ENCODE measurements at regions not wholly inside any gene's neighbourhood (a gene's known extent, or its start where the extent isn't known, plus 50 kb on each side); places are given as distances from the start of the nearest gene placed in this dataset.
"Not testable (repeated sequence)": the region's sequence is repeated elsewhere in the genome, so short reads cannot be mapped to it uniquely, and the experiment has no call there.

DNA sequence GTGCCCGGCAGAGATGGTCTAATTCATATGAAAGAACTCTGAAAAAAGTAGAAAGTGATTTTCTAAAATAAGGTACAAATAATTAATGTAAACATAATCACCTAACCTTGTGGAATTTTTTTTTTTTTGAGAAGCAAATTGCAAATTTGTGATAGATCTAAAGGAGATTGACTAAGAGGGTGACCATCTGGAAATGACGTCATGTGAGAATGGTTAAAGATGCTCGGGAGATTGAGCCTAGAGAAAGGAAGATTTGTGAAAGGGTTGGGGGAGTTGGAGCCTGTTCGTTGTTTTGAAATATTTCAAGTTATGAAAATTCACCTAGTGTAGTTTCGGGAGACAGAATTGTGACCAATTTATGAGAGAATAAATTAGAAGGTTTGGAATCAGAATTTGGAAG is 115.7 kb upstream of the ANK2 start:
- FAIRE-seq, result no peak
- DNase-seq (ENCODE audit: extremely low spot score, insufficient read length, low read depth), result no peak

GRCh38 chr4:112938461-112939058 is 110.9 kb upstream of the ANK2 start:
- DNase-seq (ENCODE audit: extremely low spot score, insufficient read length, low read depth), result peak; percentile 5

DNA sequence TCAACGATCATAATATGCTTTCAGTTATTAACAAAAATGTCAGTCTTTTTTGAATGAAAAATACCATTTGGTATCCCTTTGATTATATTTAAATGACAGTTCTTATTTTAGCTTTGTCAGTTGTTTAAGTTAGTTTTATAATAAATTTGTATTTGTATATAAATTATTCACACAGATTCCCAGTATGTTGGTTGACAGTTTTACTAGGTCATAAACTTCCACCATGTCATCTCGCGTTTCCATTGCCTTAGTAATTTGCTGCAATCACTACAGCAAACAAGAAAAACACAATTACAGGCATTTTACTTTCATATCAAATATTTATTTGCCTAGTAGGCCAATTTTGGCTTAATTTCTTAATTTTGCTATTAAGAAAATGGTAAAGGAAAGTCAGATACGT is 109.6 kb upstream of the ANK2 start:
- FAIRE-seq (no peak), DNase-seq (ENCODE audit: extremely low spot score, insufficient read length, low read depth) (no peak)

More at GRCh38 chr4:112938461-112939058, 110.9 kb upstream of the ANK2 start:
- FAIRE-seq, result peak; percentile 78

- FAIRE-seq (no peak), DNase-seq (ENCODE audit: extremely low spot score, insufficient read length, low read depth) (no peak)
Observed at GRCh38 chr4:112940336-112940735, 109.1 kb upstream of the ANK2 start.

- no peak for DNase-seq (ENCODE audit: extremely low spot score, insufficient read length, low read depth)
- no peak for FAIRE-seq
Observed at GRCh38 chr4:112942077-112942476, 107.4 kb upstream of the ANK2 start.

DNA sequence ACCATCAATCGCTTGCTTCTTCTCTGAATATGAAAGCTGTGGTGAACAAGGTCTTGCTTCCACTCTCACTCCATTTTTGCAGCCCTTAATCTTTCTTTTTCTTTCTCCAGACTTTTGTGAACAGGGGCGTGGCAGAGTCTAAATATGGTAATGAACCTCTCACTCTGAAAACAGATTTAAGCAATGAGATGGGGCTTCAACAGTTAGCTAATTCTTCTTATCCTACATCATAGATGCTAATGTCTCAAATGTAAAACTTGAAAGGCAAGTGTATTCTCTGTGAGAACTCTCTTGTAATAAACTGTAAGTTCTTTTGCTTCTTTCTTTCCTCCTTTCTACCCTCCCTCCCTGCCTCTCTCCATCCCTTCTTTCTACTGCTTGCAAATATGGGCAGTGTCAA is 106.5 kb upstream of the ANK2 start:
- DNase-seq (ENCODE audit: extremely low spot score, insufficient read length, low read depth), result no peak
- no peak for FAIRE-seq

GRCh38 chr4:112944006-112944405 is 105.4 kb upstream of the ANK2 start:
- FAIRE-seq, result no peak
- DNase-seq (ENCODE audit: extremely low spot score, insufficient read length, low read depth), result no peak

GRCh38 chr4:112946127-112946526 is 103.3 kb upstream of the ANK2 start:
- no peak for FAIRE-seq
- DNase-seq (ENCODE audit: extremely low spot score, insufficient read length, low read depth), result no peak

DNA sequence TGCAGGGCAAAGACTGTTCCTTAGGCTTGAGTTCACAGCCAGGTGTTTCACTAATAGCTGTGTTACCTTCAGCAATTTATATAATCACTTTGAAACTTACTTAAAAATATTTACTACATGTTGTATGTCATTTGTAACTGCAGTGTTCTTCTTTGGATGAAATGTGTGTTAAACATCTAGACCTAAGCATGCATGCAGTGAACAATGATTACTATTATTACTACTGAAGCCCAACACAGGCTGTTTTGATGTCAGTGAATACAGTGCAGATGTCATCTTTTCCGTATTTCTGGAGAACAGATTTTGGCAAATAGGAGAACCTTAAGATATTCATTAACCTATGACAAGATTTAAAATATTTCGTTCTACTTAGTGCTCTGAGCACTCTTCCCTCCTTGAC is 101.8 kb upstream of the ANK2 start:
- DNase-seq (ENCODE audit: extremely low spot score, insufficient read length, low read depth) (no peak), FAIRE-seq (no peak)

DNA sequence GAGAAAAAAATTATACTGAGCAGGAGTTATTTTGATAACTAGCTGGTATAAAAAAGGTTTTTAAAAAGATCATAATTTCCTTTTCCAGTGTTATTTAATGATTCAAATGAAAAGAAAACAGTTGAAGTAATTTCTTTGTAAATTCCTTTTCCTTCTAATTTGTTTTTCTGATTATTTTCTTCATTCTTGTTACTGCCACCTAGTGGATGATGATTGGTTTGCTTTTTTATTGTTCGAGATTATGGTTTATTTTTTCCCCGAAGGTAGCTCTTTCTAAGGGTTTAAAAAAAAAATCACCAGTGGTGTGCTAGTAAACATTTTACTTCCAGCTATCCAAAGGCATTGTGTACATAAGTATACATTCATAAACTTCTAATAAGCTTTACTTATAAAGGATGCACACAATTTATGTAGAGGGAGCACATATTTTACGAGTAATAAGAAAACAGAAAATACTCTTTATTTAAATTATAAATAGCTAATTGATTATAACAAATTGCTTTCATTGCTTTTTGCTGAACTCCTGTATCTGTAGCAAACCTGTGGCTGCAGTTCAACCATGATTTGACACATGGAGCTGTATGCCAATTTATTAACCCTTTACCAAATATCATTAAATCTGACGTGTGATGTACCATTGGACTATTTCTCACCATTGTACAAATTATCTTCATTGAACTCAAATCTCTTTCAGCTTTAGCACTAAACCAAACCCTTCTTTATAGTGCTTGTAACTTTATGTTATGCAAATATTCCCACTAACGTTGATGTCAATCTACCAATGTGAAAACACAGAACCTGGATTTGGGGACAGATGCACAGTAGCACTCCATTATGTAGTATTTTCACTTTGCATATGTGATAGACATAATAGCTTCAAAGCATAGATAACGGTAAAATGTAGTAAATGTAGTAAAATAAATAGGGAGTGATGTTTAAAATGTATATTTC is 97.8 kb upstream of the ANK2 start:
- no peak for DNase-seq (ENCODE audit: extremely low spot score, insufficient read length, low read depth)
- FAIRE-seq, result peak; percentile 53

DNA sequence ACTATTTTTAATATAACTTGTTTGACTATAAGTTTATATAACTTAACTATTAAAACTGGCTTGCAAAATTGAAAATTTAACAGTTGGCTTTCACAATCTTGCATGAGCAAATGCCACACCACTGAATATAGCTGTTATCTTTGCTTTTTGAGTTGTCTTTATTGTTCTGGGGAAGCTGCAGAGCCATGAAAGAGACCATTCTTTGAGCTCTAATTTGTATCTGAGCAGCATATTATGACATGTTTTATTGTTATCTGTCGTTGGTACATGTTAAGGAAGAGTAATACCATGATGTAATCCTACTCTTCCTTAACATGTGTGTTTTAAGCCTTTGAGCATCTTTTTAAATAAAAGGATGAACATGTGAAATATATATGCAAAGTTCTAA is 97.1 kb upstream of the ANK2 start:
- FAIRE-seq (no peak), DNase-seq (ENCODE audit: extremely low spot score, insufficient read length, low read depth) (no peak)

DNA sequence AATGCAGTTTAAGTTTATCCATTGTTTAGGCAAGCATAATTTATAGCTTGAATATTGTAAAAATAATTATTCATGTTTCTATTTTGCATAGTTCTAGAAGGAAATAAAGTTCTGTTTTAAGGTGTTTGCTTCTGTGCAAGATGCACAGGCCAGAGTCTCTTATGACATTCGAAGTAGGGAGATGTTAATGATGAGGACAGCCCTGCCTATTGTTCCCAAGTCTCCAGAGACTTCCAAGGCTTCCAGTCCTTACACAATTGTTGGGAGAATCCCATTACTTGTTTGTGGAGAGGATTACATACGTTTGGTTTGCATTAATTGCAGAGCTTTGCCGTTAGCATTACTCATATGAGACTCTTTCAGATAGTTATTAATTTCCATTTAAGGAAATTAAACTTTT is 96.2 kb upstream of the ANK2 start:
- DNase-seq (ENCODE audit: extremely low spot score, insufficient read length, low read depth) (no peak), FAIRE-seq (no peak)

GRCh38 chr4:112954286-112954685 is 95.2 kb upstream of the ANK2 start:
- DNase-seq (ENCODE audit: extremely low spot score, insufficient read length, low read depth) (no peak), FAIRE-seq (no peak)

DNA sequence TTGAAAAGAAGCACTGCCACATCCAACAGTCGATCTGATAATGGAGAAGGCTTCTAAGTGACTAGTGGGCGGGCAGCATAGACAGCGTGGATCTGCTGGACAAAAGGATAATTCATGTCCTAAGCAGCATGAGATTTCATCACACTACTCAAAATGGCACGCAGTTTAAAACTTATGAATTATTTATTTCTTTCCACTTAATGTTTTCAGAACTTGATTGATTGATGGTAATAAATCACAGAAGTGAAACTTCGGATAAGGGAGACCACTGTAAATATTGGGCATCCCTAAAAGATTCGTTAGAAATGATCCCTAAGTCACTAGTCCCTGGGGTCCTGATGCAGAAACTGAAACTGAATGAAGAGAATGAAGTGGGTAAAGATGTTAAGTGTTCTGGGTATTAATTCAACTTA is 93.0 kb upstream of the ANK2 start:
- no peak for DNase-seq (ENCODE audit: extremely low spot score, insufficient read length, low read depth)
- no peak for FAIRE-seq

GRCh38 chr4:112957764-112958163 is 91.7 kb upstream of the ANK2 start:
- FAIRE-seq; DNase-seq (ENCODE audit: extremely low spot score, insufficient read length, low read depth): not testable (repeated sequence)

DNA sequence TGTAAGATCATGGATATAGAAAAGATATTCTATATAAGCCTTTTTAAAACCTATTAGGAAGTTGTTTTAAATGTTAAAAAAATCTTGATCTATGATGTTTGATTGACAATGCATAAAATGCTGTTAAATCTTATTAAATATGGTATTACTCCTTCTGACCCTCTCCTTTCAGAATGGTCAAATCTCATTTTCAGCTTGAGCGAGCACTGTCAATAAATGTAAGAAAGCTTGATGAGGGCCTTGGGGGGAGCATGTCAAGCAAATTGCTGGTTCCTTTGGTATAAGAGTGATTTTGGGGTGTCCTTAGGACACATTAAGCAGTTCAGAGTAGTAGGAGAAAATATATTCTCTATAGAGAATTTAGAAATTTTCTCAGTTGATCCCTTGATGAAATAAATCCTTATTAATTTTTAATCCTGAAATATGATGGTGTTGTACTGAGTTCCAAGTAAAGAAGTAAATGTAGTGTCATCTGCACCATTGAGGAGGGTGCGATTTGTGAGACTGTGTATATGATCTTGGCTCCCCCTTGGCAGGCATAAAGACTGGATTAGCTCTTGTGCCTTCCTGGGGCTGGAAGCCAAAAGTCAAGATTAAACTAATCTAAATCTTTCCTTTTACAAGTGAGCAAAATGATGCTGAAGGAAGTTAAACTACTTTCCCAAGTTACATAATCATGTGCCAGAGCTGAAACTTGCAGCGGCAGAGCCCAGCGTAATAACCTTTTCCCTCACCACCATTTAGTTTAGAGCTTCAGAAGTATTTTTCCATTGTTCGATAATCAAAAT is 82.6 kb upstream of the ANK2 start:
- DNase-seq (ENCODE audit: extremely low spot score, insufficient read length, low read depth) (no peak), FAIRE-seq (no peak)

DNA sequence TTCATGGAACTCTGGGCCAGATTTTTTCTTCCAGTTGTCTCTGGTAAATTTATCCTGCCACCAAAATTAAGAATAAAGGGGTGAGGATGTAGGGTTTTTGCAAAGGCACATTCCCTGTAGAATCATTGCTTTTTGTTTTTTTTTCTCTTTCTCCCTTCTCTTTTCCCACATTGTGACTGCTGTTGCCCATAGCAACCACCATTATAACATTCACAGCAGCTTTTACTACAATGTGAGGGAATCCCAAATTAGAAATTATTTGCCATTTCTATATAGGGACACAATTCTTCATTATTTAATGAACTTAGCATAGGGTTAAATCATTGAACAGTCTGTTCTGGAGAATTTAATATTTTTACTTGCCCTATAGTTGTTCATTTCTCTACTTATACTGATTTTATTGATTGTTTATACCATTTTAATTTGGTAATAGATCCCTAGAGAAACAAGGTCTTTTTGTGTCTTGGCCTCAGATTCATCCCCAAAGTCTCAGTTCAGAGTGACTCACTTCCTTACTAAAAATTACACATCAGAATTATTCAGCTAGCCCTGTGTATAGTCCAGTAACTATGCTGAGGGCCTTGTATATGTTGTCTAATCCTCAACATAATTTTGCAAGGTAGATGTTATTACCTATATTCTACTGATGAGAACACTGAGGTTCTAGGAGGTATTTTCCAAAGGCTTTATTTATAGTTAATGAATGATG is 80.8 kb upstream of the ANK2 start:
- no peak for FAIRE-seq
- no peak for DNase-seq (ENCODE audit: extremely low spot score, insufficient read length, low read depth)

GRCh38 chr4:112970903-112971302 is 78.5 kb upstream of the ANK2 start:
- no peak for FAIRE-seq
- no peak for DNase-seq (ENCODE audit: extremely low spot score, insufficient read length, low read depth)

DNA sequence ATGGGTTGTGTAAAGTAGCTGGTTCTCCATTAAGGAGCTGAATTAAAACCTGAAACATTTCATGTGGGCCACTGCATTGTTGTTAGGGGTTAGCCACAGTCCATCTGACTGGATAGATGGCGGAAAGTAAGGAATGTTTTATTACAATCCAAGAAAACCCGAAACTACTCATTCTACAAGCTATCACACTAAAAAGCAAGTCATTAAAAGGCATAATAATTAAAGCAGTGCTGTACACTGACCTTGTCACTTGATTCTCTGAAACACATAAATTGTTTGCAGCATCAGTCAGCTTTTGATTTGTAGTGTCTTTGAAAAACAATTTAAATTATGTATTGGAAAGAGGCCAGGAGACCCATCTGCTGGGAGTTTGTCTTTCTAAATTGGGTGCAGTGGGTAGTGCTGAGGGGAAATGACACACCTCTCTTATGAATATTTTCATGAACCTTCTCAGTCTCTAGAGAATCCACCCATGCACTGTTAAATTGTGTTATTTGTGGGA is 75.7 kb upstream of the ANK2 start:
- no peak for FAIRE-seq

More for the DNA sequence above, 75.7 kb upstream of the ANK2 start:
- no peak for DNase-seq (ENCODE audit: extremely low spot score, insufficient read length, low read depth)

Data from GM18507 (cell line).